ENCODE measurements at regions not wholly inside any gene's neighbourhood (a gene's known extent, or its start where the extent isn't known, plus 50 kb on each side); places are given as distances from the start of the nearest gene placed in this dataset.

DNA sequence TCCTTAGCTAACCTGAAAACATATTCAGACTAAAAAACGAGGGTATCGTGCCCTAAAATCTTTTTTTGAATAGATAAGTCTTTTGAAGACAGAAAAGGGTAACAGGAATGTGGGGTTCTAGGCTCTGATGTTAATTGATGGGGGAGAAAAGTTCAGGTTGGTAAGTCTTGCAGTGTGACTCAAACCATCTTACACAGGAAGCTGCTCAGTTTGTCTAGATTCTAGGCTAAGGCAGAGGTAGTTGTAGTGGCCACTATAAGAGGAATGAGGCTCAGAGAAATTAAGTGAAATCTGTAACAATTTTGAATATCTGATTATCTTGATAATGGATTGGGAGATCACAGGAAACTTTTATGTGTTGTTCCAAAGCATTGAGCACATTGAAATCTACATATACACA lies 267.9 kb downstream of the PDCD6IP start:
- no peaks in the 10 kb centered on the region for H3K79me2 ChIP-seq (ENCODE audit: control insufficient read depth, insufficient read depth, low read length)
- TF ChIP-seq SP1 (IDR thresholded peaks at IDR 0.05; ENCODE audit: low read depth, low read length): no peak
- TF ChIP-seq RAD51 (IDR thresholded peaks at IDR 0.05): no peak
- no peak for TF ChIP-seq HDGF (IDR thresholded peaks at IDR 0.05)
- TF ChIP-seq CBX3 (IDR thresholded peaks at IDR 0.05; ENCODE audit: borderline replicate concordance, low read depth): no peak
- TF ChIP-seq FOS (IDR thresholded peaks at IDR 0.05; ENCODE audit: borderline replicate concordance, extremely low read depth, insufficient read length): no peak
- no peak for TF ChIP-seq EP300 (IDR thresholded peaks at IDR 0.05; ENCODE audit: borderline replicate concordance in 1 of 2, control insufficient read depth in 1 of 2, low read depth in 2 of 2, low read length in 2 of 2)
- no peak for TF ChIP-seq ZNF384 (IDR thresholded peaks at IDR 0.05; ENCODE audit: borderline replicate concordance, low read depth, low read length)
- no peak for TF ChIP-seq NFIC (IDR thresholded peaks at IDR 0.05; ENCODE audit: low read depth, low read length)
- TF ChIP-seq, protein P1, sequence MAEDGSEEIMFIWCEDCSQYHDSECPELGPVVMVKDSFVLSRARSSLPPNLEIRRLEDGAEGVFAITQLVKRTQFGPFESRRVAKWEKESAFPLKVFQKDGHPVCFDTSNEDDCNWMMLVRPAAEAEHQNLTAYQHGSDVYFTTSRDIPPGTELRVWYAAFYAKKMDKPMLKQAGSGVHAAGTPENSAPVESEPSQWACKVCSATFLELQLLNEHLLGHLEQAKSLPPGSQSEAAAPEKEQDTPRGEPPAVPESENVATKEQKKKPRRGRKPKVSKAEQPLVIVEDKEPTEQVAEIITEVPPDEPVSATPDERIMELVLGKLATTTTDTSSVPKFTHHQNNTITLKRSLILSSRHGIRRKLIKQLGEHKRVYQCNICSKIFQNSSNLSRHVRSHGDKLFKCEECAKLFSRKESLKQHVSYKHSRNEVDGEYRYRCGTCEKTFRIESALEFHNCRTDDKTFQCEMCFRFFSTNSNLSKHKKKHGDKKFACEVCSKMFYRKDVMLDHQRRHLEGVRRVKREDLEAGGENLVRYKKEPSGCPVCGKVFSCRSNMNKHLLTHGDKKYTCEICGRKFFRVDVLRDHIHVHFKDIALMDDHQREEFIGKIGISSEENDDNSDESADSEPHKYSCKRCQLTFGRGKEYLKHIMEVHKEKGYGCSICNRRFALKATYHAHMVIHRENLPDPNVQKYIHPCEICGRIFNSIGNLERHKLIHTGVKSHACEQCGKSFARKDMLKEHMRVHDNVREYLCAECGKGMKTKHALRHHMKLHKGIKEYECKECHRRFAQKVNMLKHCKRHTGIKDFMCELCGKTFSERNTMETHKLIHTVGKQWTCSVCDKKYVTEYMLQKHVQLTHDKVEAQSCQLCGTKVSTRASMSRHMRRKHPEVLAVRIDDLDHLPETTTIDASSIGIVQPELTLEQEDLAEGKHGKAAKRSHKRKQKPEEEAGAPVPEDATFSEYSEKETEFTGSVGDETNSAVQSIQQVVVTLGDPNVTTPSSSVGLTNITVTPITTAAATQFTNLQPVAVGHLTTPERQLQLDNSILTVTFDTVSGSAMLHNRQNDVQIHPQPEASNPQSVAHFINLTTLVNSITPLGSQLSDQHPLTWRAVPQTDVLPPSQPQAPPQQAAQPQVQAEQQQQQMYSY (CRISPR knock-in tag; IDR thresholded peaks at IDR 0.05): no peak
- no peak for TF ChIP-seq JUNB (IDR thresholded peaks at IDR 0.05)
- TF ChIP-seq BRCA1 (IDR thresholded peaks at IDR 0.05; ENCODE audit: low read depth, low read length): no peak
- ChIA-PET SMC1A (ENCODE audit: uncharacterized antibody, unreplicated experiment) (interaction anchor here (1.1 to 1.9 kb wide), 4 partner anchors 9 to 49 kb away, joined by 3 to 5 read pairs (median 4); no protein-coding TSS in a partner anchor), POLR2A (no interaction called here), RAD21 (ENCODE audit: unreplicated experiment) (no interaction called here), CTCF (interaction anchor here (0.5 kb wide), 1 partner anchor 183 kb away, joined by 3 read pairs; no protein-coding TSS in a partner anchor)
- intact Hi-C loops (cut with micrococcal nuclease; ENCODE audit: unreplicated experiment): no loop called here
- WGBS (ENCODE audit: insufficient coverage, insufficient replicate concordance, low lambda C conversion rate, missing lambda C conversion rate): 0% methylated on average over 2 of the region's 2 CpGs
- no peak overlapping the region for H3K4me3 ChIP-seq
- in situ Hi-C loops (cut with MboI): no loop called here
- ATAC-seq (peak; percentile 56; the same call in 2 of the 3 replicates), DNase-seq (ENCODE audit: low read depth, low spot score) (no peak), FAIRE-seq (peak; percentile 38)
- no peaks in the 10 kb centered on the region; the same call in 2 of the 3 replicates for H3K9me3 ChIP-seq (replicated peaks; ENCODE audit: control insufficient read depth, insufficient read depth, low read length)
- no peak overlapping the region for H3K4me2 ChIP-seq (ENCODE audit: control insufficient read depth, insufficient read depth)
- no TSS peak for BruUV-seq (replicated peaks)
- no peaks in the 10 kb centered on the region for H3K36me3 ChIP-seq (ENCODE audit: control insufficient read depth in 2 of 2, insufficient read depth in 2 of 2, low read length in 1 of 2)
- H3K9ac ChIP-seq (ENCODE audit: control insufficient read depth, insufficient read depth, low read length): no peak overlapping the region
- no peak overlapping the region for H2AFZ ChIP-seq (ENCODE audit: control insufficient read depth, low read depth, low read length)
- no peak overlapping the region for H3K27ac ChIP-seq (ENCODE audit: control insufficient read depth, insufficient read depth)
- H3K27me3 ChIP-seq (replicated peaks in 1 of 2; ENCODE audit: control insufficient read depth in 2 of 2, insufficient read depth in 2 of 2, low read length in 1 of 2): no peaks in the 10 kb centered on the region
- H4K20me1 ChIP-seq (ENCODE audit: control insufficient read depth, insufficient read depth): no peaks in the 10 kb centered on the region
- H3K4me1 ChIP-seq (ENCODE audit: control insufficient read depth, insufficient read depth, low read length): peaks cover 9% of the 10 kb centered on the region
